Dermis blood vessel endothelial cell (primary cell): ENCODE measurements at regions not wholly inside any gene's neighbourhood (a gene's known extent, or its start where the extent isn't known, plus 50 kb on each side); places are given as distances from the start of the nearest gene placed in this dataset.
"Not testable (repeated sequence)": the region's sequence is repeated elsewhere in the genome, so short reads cannot be mapped to it uniquely, and the experiment has no call there.

ENCODE experiments used
- DNase-seq: peaks from one replicate; pipeline ENCODE4 v3.0.0; 2010

GRCh38 chr6:144630857-144631256 is 345.7 kb downstream of the UTRN start:
- no peak for DNase-seq

- DNase-seq = no peak
Observed at GRCh38 chr6:144632266-144632665, 347.1 kb downstream of the UTRN start.

GRCh38 chr6:144633886-144634285 is 348.8 kb downstream of the UTRN start:
- DNase-seq = no peak

GRCh38 chr6:144634371-144634770 is 349.2 kb downstream of the UTRN start:
- no peak for DNase-seq

GRCh38 chr6:144635051-144635450 is 349.9 kb downstream of the UTRN start:
- DNase-seq = no peak

- DNase-seq = not testable (repeated sequence)
Observed at GRCh38 chr6:144636025-144636424, 350.9 kb downstream of the UTRN start.

GRCh38 chr6:144637541-144637940 is 352.4 kb downstream of the UTRN start:
- no peak for DNase-seq

- DNase-seq = no peak
Observed at GRCh38 chr6:144639654-144640053, 354.5 kb downstream of the UTRN start.

GRCh38 chr6:144641286-144641685 is 356.2 kb downstream of the UTRN start:
- no peak for DNase-seq

GRCh38 chr6:144644776-144645175 is 359.6 kb downstream of the UTRN start:
- no peak for DNase-seq

- no peak for DNase-seq
Observed at GRCh38 chr6:144646093-144647056, 361.2 kb downstream of the UTRN start.

- no peak for DNase-seq
Observed at GRCh38 chr6:144647406-144647964, 362.4 kb downstream of the UTRN start.

GRCh38 chr6:144647971-144648651 is 363.0 kb downstream of the UTRN start:
- DNase-seq = no peak

GRCh38 chr6:144649085-144649484 is 363.9 kb downstream of the UTRN start:
- DNase-seq = no peak

- DNase-seq = no peak
Observed at GRCh38 chr6:144651234-144651633, 366.1 kb downstream of the UTRN start.

GRCh38 chr6:144652292-144652891 is 367.3 kb downstream of the UTRN start:
- DNase-seq = no peak

- DNase-seq = no peak
Observed at GRCh38 chr6:144653885-144654505, 368.9 kb downstream of the UTRN start.

- DNase-seq = no peak
Observed at GRCh38 chr6:144654506-144654905, 369.4 kb downstream of the UTRN start.

GRCh38 chr6:144655376-144655775 is 370.2 kb downstream of the UTRN start:
- no peak for DNase-seq

GRCh38 chr6:144657691-144658090 is 372.6 kb downstream of the UTRN start:
- DNase-seq = no peak

GRCh38 chr6:144659202-144660182 is 374.4 kb downstream of the UTRN start:
- peak; percentile 59 for DNase-seq
